Body of pancreas (tissue), 4 donors: ENCODE measurements at regions not wholly inside any gene's neighbourhood (a gene's known extent, or its start where the extent isn't known, plus 50 kb on each side); places are given as distances from the start of the nearest gene placed in this dataset.

Source experiments
- CTCF ChIP-seq, 7 experiments: fragments of 450-650 bp in 4 of 7; fragments of 200-600 bp in 3 of 7; sonication (generic) in 3 of 7; IDR thresholded peaks; one replicate each; pipeline ENCODE4 v1.5.1; 2016 to 2019; ENCODE audit warnings: antibody characterized with exemption in 7 of 7
- POLR2A ChIP-seq, 3 donors: fragments of 450-650 bp; IDR thresholded peaks; one replicate each; pipeline ENCODE4 v1.6.1; 2016; ENCODE audit warnings: antibody characterized with exemption in 3 of 3, mild to moderate bottlenecking in 2 of 3

GRCh38 chr17:68753985-68754769, 153.0 kb upstream of the FAM20A start:
- TF ChIP-seq CTCF (IDR thresholded peaks at IDR 0.05), result no peak
- no peak for TF ChIP-seq POLR2A (IDR thresholded peaks at IDR 0.05)
